Adrenal gland (tissue), 9 donors: ENCODE measurements at regions not wholly inside any gene's neighbourhood (a gene's known extent, or its start where the extent isn't known, plus 50 kb on each side); places are given as distances from the start of the nearest gene placed in this dataset.

Source experiments
- DNase-seq, 7 donors: peaks; one replicate each; pipeline ENCODE4 v3.0.0-alpha.2; 2019 to 2020
- H3K27ac ChIP-seq, 5 donors: fragments of 200-600 bp; sonication (generic) in 4 of 5; 1 replicate in 3 of 5; 2 replicates in 2 of 5; pipeline versions ENCODE4 v1.5.1 to v1.8.0; 2016 to 2020; ENCODE audit warnings: mild to moderate bottlenecking in 1 of 5
- H3K27me3 ChIP-seq: fragments of 200-600 bp; 2 replicates; pipeline ENCODE4 v1.8.0; 2021
- H3K36me3 ChIP-seq, 2 donors: fragments of 200-600 bp; replicated peaks in 1 of 2; 1 replicate in 1 of 2; 2 replicates in 1 of 2; pipeline versions ENCODE4 v1.5.1 to v1.8.0; 2018 to 2022
- H3K4me1 ChIP-seq, 2 donors: fragments of 200-600 bp; replicated peaks in 1 of 2; 1 replicate in 1 of 2; 2 replicates in 1 of 2; pipeline versions ENCODE4 v1.5.1 to v1.8.0; 2018 to 2021
- H3K4me3 ChIP-seq, 4 donors: fragments of 200-600 bp; sonication (generic) in 3 of 4; one replicate each; pipeline ENCODE4 v1.5.1; 2016 to 2018
- H3K9me3 ChIP-seq, 3 donors: fragments of 200-600 bp; sonication (generic) in 1 of 3; replicated peaks in 1 of 3; 1 replicate in 2 of 3; 2 replicates in 1 of 3; pipeline versions ENCODE4 v1.5.1 to v1.8.0; 2016 to 2021
- POLR2A ChIP-seq, 2 donors: fragments of 450-650 bp; IDR thresholded peaks; one replicate each; pipeline ENCODE4 v1.6.1; 2017; ENCODE audit warnings: antibody characterized with exemption in 2 of 2, mild to moderate bottlenecking in 2 of 2, moderate library complexity in 1 of 2
- WGBS, 4 donors: extraction: QIAGEN DNeasy Blood & Tissue Kit in 2 of 4; methylation state at CpG; one replicate each; pipeline versions ENCODE4 v1.1.5 to v1.1.7; 2013 to 2017; 5-methylcytosine and 5-hydroxymethylcytosine counted together
- intact Hi-C, 2 donors: fragments of 100-400 bp; cut with DNase I; formaldehyde crosslinking; loops; one replicate each; pipeline versions ENCODE4 v1.14.1 to v1.15.0; 2022 to 2023
- TF ChIP-seq, protein P1 (sequence below), 6 experiments: fragments of 450-650 bp in 4 of 6; fragments of 200-600 bp in 2 of 6; sonication (generic) in 1 of 6; IDR thresholded peaks; 1 replicate in 5 of 6; 2 replicates in 1 of 6; pipeline versions ENCODE4 v1.5.1 to v1.8.0; 2016 to 2021; ENCODE audit warnings: antibody characterized with exemption in 6 of 6, mild to moderate bottlenecking in 2 of 6, moderate library complexity in 1 of 6
- donor health status: healthy with polysubstance abuse.
- donor health status: Bipolar disorder and iron deficiency.
- donor health status: DM: yes; HTN: yes; CAD: no.
- donor health status: DM: no; HTN: no; CAD: no.
- donor health status: DM: no; HTN: no; CAD: no.

DNA sequence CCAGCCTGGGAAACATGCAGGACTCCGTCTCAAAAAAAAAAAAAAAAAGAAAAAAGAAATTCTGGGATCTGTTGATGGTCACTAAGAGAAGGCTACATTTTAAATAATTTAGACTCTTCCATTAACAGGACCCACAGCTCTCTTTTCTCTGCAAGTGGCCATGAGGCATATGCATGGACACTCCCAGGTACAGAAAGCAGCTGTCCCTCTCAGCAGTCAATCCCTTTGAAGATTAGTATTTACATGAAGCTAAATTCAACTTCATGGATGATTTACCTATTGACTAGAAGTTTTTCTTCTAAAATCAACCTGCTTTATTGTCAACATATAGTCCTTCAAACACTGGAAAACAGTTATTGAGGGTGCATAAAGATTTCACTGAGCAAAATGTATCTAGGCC lies 139.9 kb downstream of the CPEB2 start:
- Histone ChIP-seq H3K27me3 (no peaks in the 10 kb centered on the region), H3K27ac (no peak overlapping the region), H3K36me3 (no peaks in the 10 kb centered on the region), H3K9me3 (no peaks in the 10 kb centered on the region), H3K4me1 (no peaks in the 10 kb centered on the region), H3K4me3 (no peak overlapping the region)
- no peak for TF ChIP-seq POLR2A (IDR thresholded peaks at IDR 0.05)
- TF ChIP-seq, protein P1, sequence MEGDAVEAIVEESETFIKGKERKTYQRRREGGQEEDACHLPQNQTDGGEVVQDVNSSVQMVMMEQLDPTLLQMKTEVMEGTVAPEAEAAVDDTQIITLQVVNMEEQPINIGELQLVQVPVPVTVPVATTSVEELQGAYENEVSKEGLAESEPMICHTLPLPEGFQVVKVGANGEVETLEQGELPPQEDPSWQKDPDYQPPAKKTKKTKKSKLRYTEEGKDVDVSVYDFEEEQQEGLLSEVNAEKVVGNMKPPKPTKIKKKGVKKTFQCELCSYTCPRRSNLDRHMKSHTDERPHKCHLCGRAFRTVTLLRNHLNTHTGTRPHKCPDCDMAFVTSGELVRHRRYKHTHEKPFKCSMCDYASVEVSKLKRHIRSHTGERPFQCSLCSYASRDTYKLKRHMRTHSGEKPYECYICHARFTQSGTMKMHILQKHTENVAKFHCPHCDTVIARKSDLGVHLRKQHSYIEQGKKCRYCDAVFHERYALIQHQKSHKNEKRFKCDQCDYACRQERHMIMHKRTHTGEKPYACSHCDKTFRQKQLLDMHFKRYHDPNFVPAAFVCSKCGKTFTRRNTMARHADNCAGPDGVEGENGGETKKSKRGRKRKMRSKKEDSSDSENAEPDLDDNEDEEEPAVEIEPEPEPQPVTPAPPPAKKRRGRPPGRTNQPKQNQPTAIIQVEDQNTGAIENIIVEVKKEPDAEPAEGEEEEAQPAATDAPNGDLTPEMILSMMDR (IDR thresholded peaks at IDR 0.05) = no peak
- intact Hi-C loops = no loop called here
- DNase-seq = no peak
- WGBS, 4 donors = 57 to 100% (median 97%) methylated on average over 1 of the region's 1 CpG

DNA sequence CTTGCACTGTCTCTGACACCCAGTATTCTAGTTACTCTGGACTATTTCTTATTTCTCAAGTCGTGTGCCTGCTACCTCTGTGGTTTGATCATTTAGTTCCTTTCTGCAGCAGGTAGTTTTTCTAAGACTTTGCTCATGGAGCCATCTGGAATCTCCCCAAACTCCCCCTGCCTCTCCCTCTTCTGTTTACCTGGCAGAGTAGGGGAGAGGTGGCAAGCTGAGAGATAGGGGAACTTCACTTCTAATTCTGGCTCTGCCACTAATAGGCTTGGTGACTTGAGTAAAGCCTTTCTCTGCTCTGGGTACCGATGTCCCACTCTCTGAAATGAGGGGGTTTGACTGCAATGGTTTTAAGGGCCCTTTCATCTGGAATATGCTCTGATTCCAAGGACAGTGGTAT lies 141.3 kb downstream of the CPEB2 start:
- H3K4me1 ChIP-seq = peaks cover 0 to 12% of the 10 kb centered on the region in 2 donors
- TF ChIP-seq, protein P1 (IDR thresholded peaks at IDR 0.05) = no peak
- TF ChIP-seq POLR2A (IDR thresholded peaks at IDR 0.05) = no peak
- no peaks in the 10 kb centered on the region for H3K9me3 ChIP-seq
- no peaks in the 10 kb centered on the region for H3K36me3 ChIP-seq
- 84 to 93% (median 91%) methylated on average over 2 of the region's 2 CpGs for WGBS, 4 donors
- no peaks in the 10 kb centered on the region for H3K27me3 ChIP-seq
- H3K4me3 ChIP-seq = no peak overlapping the region
- H3K27ac ChIP-seq = no peak overlapping the region
- intact Hi-C loops = no loop called here
- no peak for DNase-seq

DNA sequence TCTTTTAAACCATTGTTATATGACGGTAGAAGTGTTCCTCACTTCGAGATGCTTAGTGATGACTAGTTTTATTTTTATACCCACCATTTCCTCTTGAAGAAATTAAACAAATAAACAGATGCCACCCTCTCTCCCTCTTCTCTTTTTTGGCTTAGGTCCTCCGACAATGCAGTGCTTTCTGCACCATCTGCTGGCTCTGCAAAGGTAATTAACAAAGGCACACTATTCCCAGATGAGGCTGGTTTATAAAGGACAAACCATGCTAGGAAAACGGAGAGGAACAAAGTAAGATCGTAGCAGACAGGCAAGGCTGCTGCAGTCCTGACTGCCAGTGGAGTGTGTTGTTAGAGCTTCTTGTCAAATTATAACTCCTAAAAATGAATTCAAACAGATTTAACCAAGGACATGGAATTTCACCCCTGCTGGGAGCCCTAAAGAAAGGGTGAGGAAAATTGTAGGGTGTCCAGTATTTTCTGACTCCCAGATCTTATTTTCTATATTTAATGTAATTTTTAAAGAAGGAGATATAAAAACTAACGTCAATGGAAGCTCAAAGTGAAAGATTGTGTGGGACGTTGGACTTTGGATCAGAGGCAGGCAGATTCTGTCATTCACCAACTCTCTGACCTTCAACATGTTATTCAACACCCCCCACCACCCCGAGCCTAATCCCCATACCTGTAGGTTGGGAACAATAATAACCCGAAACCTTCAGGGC lies 142.1 kb downstream of the CPEB2 start:
- TF ChIP-seq, protein P1 (IDR thresholded peaks at IDR 0.05) = peak in 1 of 6 experiments; percentile 16
- TF ChIP-seq POLR2A (IDR thresholded peaks at IDR 0.05) = no peak
- Histone ChIP-seq H3K4me3 (no peak overlapping the region), H3K9me3 (no peaks in the 10 kb centered on the region), H3K4me1 (peaks cover 3 to 21% of the 10 kb centered on the region in 2 donors), H3K27me3 (no peaks in the 10 kb centered on the region), H3K27ac (no peak overlapping the region), H3K36me3 (no peaks in the 10 kb centered on the region)
- DNase-seq = no peak
- intact Hi-C loops = no loop called here
- 74 to 79% (median 78%) methylated on average over 9 of the region's 9 CpGs for WGBS, 4 donors

DNA sequence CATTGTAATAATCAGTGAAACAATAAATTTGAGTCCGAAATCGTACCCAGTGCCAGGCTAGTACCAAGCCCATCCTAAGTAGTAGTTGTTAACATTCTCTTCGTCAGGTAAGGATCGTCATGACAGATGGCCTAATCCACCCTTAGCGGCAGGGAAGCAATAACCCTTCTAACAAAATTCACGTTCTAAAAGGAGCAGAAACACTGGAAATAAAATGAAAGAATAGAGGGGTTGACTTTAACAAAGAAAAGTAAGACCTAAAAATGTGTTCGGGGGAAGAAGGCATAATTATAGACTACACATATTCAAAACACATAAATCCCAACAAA lies 142.7 kb downstream of the CPEB2 start:
- H3K36me3 ChIP-seq = no peaks in the 10 kb centered on the region
- no peak overlapping the region for H3K4me3 ChIP-seq
- H3K27me3 ChIP-seq = no peaks in the 10 kb centered on the region
- H3K27ac ChIP-seq = no peak overlapping the region
- WGBS, 4 donors = 92 to 98% (median 93%) methylated on average over 7 of the region's 7 CpGs
- H3K9me3 ChIP-seq = no peaks in the 10 kb centered on the region
- no peak for TF ChIP-seq POLR2A (IDR thresholded peaks at IDR 0.05)
- TF ChIP-seq, protein P1 (IDR thresholded peaks at IDR 0.05) = no peak
- no peak for DNase-seq
- intact Hi-C loops = no loop called here
- H3K4me1 ChIP-seq = peaks cover 8 to 26% of the 10 kb centered on the region in 2 donors
